ENCODE measurements at regions not wholly inside any gene's neighbourhood (a gene's known extent, or its start where the extent isn't known, plus 50 kb on each side); places are given as distances from the start of the nearest gene placed in this dataset.

DNA sequence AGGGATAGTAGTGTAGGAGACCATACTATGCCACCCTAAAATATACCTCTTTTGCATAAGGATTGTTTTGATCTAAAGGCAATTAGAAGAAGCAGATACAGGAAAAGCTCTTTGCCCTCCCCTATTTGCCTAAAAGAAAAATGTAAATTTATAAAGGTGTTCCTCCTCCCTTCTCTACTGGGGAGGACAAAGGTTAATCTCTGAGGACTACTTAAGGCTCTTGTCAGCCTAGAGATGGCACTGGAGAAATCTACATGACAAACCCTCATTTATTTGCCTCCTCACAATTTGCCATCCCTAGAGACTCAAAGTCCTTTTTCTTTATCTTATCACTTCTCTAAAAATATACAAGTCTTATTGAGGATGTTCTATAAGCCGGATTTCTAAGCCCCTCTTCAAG is 1021.8 kb downstream of the STPG2 start:
- TF ChIP-seq, protein P1, sequence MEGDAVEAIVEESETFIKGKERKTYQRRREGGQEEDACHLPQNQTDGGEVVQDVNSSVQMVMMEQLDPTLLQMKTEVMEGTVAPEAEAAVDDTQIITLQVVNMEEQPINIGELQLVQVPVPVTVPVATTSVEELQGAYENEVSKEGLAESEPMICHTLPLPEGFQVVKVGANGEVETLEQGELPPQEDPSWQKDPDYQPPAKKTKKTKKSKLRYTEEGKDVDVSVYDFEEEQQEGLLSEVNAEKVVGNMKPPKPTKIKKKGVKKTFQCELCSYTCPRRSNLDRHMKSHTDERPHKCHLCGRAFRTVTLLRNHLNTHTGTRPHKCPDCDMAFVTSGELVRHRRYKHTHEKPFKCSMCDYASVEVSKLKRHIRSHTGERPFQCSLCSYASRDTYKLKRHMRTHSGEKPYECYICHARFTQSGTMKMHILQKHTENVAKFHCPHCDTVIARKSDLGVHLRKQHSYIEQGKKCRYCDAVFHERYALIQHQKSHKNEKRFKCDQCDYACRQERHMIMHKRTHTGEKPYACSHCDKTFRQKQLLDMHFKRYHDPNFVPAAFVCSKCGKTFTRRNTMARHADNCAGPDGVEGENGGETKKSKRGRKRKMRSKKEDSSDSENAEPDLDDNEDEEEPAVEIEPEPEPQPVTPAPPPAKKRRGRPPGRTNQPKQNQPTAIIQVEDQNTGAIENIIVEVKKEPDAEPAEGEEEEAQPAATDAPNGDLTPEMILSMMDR (IDR thresholded peaks at IDR 0.05): no peak
- no peak for TF ChIP-seq POLR2A (IDR thresholded peaks at IDR 0.05)
